Mesendoderm (in vitro differentiated cells): ENCODE measurements at regions not wholly inside any gene's neighbourhood (a gene's known extent, or its start where the extent isn't known, plus 50 kb on each side); places are given as distances from the start of the nearest gene placed in this dataset.
"Not testable (repeated sequence)": the region's sequence is repeated elsewhere in the genome, so short reads cannot be mapped to it uniquely, and the experiment has no call there.

Experiments used
- DNase-seq: peaks from one replicate; pipeline ENCODE4 v3.0.0; 2013
- H2AK5ac ChIP-seq: 2 replicates; pipeline ENCODE4 v1.6.1; 2013; ENCODE audit warnings: low read length, inconsistent platforms
- H2BK120ac ChIP-seq: 2 replicates; pipeline ENCODE4 v1.6.1; 2013; ENCODE audit warnings: low read depth, mild to moderate bottlenecking, low read length, moderate library complexity, mixed read lengths
- H2BK15ac ChIP-seq: replicated peaks from 2 replicates; pipeline ENCODE4 v1.6.1; 2013; ENCODE audit warnings: low read depth, mild to moderate bottlenecking, moderate library complexity
- H2BK5ac ChIP-seq: 2 replicates; pipeline ENCODE4 v1.6.1; 2013; ENCODE audit warnings: low read length, inconsistent platforms
- H3K18ac ChIP-seq: 2 replicates; pipeline ENCODE4 v1.6.1; 2013; ENCODE audit warnings: mild to moderate bottlenecking, low read length, mixed read lengths
- H3K23ac ChIP-seq: one replicate; pipeline ENCODE4 v1.6.1; 2013; ENCODE audit warnings: low read length
- H3K27ac ChIP-seq: 2 replicates; pipeline ENCODE4 v1.5.1; 2013; ENCODE audit warnings: low read depth, mild to moderate bottlenecking, inconsistent platforms, low read length, moderate library complexity
- H3K27me3 ChIP-seq: 2 replicates; pipeline ENCODE4 v1.6.1; 2013; ENCODE audit warnings: low read length, control low read depth, mild to moderate bottlenecking, inconsistent platforms; ENCODE audit not compliant: insufficient read depth, poor library complexity
- H3K36me3 ChIP-seq: 2 replicates; pipeline ENCODE4 v1.6.1; 2013; ENCODE audit warnings: low read length, inconsistent platforms; ENCODE audit not compliant: control insufficient read depth, insufficient read depth
- H3K4ac ChIP-seq: one replicate; pipeline ENCODE4 v1.6.1; 2013; ENCODE audit warnings: low read depth, mild to moderate bottlenecking, low read length, moderate library complexity
- H3K4me1 ChIP-seq: 2 replicates; pipeline ENCODE4 v1.6.1; 2013; ENCODE audit warnings: low read depth, low read length, inconsistent platforms; ENCODE audit not compliant: control insufficient read depth
- H3K4me2 ChIP-seq: 2 replicates; pipeline ENCODE4 v1.6.1; 2013; ENCODE audit warnings: low read length
- H3K4me3 ChIP-seq: 2 replicates; pipeline ENCODE4 v1.5.1; 2013; ENCODE audit warnings: mild to moderate bottlenecking, low read length
- H3K56ac ChIP-seq: one replicate; pipeline ENCODE4 v1.6.1; 2013; ENCODE audit warnings: low read length
- H3K79me1 ChIP-seq: 2 replicates; pipeline ENCODE4 v1.6.1; 2013; ENCODE audit warnings: low read length, inconsistent platforms
- H3K79me2 ChIP-seq: 2 replicates; pipeline ENCODE4 v1.6.1; 2013; ENCODE audit warnings: mild to moderate bottlenecking, low read length; ENCODE audit not compliant: control insufficient read depth, insufficient read depth
- H3K9ac ChIP-seq: 2 replicates; pipeline ENCODE4 v1.6.1; 2013; ENCODE audit warnings: low read length, inconsistent platforms
- H4K5ac ChIP-seq: one replicate; pipeline ENCODE4 v1.6.1; 2013; ENCODE audit warnings: low read length
- H4K8ac ChIP-seq: one replicate; pipeline ENCODE4 v1.6.1; 2013; ENCODE audit warnings: low read depth, mild to moderate bottlenecking, control low read depth, low read length, moderate library complexity
- WGBS: extraction: QIAGEN DNeasy Blood & Tissue Kit; methylation state at CpG from one replicate; pipeline ENCODE4 v1.1.7; 2013; ENCODE audit warnings: low lambda C conversion rate, missing lambda C conversion rate; ENCODE audit not compliant: insufficient coverage; ENCODE audit errors: extremely low coverage; 5-methylcytosine and 5-hydroxymethylcytosine counted together

GRCh38 chr2:239800785-239801386, 224.3 kb downstream of the NDUFA10 start:
- Histone ChIP-seq H3K79me2 (no peaks in the 10 kb centered on the region), H3K56ac (no peak overlapping the region), H2AK5ac (no peak overlapping the region), H4K8ac (no peak overlapping the region), H4K5ac (no peak overlapping the region), H3K9ac (no peak overlapping the region), H3K18ac (no peak overlapping the region), H3K27me3 (no peaks in the 10 kb centered on the region), H2BK15ac (no peak overlapping the region), H2BK120ac (no peak overlapping the region), H2BK5ac (no peak overlapping the region), H3K79me1 (no peaks in the 10 kb centered on the region), H3K4ac (no peak overlapping the region), H3K4me1 (no peaks in the 10 kb centered on the region), H3K36me3 (no peaks in the 10 kb centered on the region), H3K27ac (no peak overlapping the region), H3K4me3 (no peak overlapping the region), H3K23ac (no peak overlapping the region), H3K4me2 (no peak overlapping the region)
- DNase-seq = no peak
- WGBS = no CpG with 5 or more reads among the region's 22 CpGs

- H3K36me3 ChIP-seq = no peaks in the 10 kb centered on the region
- H3K4me2 ChIP-seq = no peak overlapping the region
- H3K27ac ChIP-seq = no peak overlapping the region
- no peak overlapping the region for H2AK5ac ChIP-seq
- H3K23ac ChIP-seq = no peak overlapping the region
- no peak overlapping the region for H2BK5ac ChIP-seq
- H3K56ac ChIP-seq = no peak overlapping the region
- no peaks in the 10 kb centered on the region for H3K27me3 ChIP-seq
- H3K4me3 ChIP-seq = no peak overlapping the region
- no peak overlapping the region for H3K18ac ChIP-seq
- H2BK15ac ChIP-seq = no peak overlapping the region
- no peaks in the 10 kb centered on the region for H3K79me1 ChIP-seq
- H4K5ac ChIP-seq = no peak overlapping the region
- H3K4ac ChIP-seq = no peak overlapping the region
- H3K79me2 ChIP-seq = no peaks in the 10 kb centered on the region
- H4K8ac ChIP-seq = no peak overlapping the region
- H3K4me1 ChIP-seq = no peaks in the 10 kb centered on the region
- no peak overlapping the region for H2BK120ac ChIP-seq
- H3K9ac ChIP-seq = no peak overlapping the region
- no peak for DNase-seq
Observed at GRCh38 chr2:239797316-239797715, 227.8 kb downstream of the NDUFA10 start.

DNA sequence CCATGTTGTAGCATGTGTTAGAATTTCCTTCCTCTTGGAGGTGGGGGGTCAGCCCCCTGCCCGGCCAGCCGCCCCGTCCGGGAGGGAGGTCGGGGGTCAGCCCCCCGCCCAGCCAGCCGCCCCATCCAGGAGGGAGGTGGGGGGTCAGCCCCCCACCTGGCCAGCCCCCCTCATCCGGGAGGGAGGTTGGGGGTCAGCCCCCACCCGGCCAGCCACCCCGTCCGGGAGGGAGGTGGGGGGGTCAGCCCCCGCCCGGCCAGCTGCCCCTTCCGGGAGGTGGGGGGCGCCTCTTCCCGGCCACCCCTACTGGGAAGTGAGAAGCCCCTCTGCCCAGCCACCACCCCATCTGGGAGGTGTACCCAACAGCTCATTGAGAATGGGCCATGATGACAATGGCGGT, 229.4 kb downstream of the NDUFA10 start:
- not testable (repeated sequence) for H2BK5ac ChIP-seq, H3K27me3 ChIP-seq, H3K18ac ChIP-seq, H3K4me3 ChIP-seq, H3K9ac ChIP-seq, H3K36me3 ChIP-seq, H2BK120ac ChIP-seq, H2AK5ac ChIP-seq, H3K27ac ChIP-seq, H3K79me2 ChIP-seq, H3K79me1 ChIP-seq, H4K5ac ChIP-seq, H4K8ac ChIP-seq, H3K4ac ChIP-seq, H2BK15ac ChIP-seq, H3K4me1 ChIP-seq, H3K23ac ChIP-seq, DNase-seq, H3K4me2 ChIP-seq, H3K56ac ChIP-seq
- WGBS = no CpG with 5 or more reads among the region's 17 CpGs

- H2BK5ac ChIP-seq = no peak overlapping the region
- H3K56ac ChIP-seq = no peak overlapping the region
- H2AK5ac ChIP-seq = no peak overlapping the region
- no peaks in the 10 kb centered on the region for H3K36me3 ChIP-seq
- H3K27me3 ChIP-seq = no peaks in the 10 kb centered on the region
- no peak overlapping the region for H3K4me3 ChIP-seq
- peak overlapping the region; percentile 2 for H3K27ac ChIP-seq
- WGBS = no CpG with 5 or more reads among the region's 7 CpGs
- no peak overlapping the region for H3K18ac ChIP-seq
- no peak for DNase-seq
- H2BK15ac ChIP-seq = no peak overlapping the region
- H4K8ac ChIP-seq = no peak overlapping the region
- H3K9ac ChIP-seq = no peak overlapping the region
- no peak overlapping the region for H4K5ac ChIP-seq
- H3K79me2 ChIP-seq = no peaks in the 10 kb centered on the region
- H2BK120ac ChIP-seq = no peak overlapping the region
- no peaks in the 10 kb centered on the region for H3K79me1 ChIP-seq
- H3K4me1 ChIP-seq = no peaks in the 10 kb centered on the region
- no peak overlapping the region for H3K4me2 ChIP-seq
- H3K4ac ChIP-seq = no peak overlapping the region
- H3K23ac ChIP-seq = no peak overlapping the region
Observed at GRCh38 chr2:239793836-239794235, 231.3 kb downstream of the NDUFA10 start.

- Histone ChIP-seq H2BK120ac (no peak overlapping the region), H3K27ac (no peak overlapping the region), H3K18ac (no peak overlapping the region), H3K56ac (no peak overlapping the region), H2BK5ac (no peak overlapping the region), H3K23ac (no peak overlapping the region), H3K4me1 (no peaks in the 10 kb centered on the region), H3K27me3 (no peaks in the 10 kb centered on the region), H2AK5ac (no peak overlapping the region), H3K4ac (no peak overlapping the region), H3K79me2 (no peaks in the 10 kb centered on the region), H3K4me3 (no peak overlapping the region), H4K8ac (no peak overlapping the region), H2BK15ac (no peak overlapping the region), H3K36me3 (no peaks in the 10 kb centered on the region), H3K9ac (no peak overlapping the region), H3K79me1 (no peaks in the 10 kb centered on the region), H3K4me2 (no peak overlapping the region), H4K5ac (no peak overlapping the region)
- 100% methylated on average over 2 of the region's 5 CpGs for WGBS
- no peak for DNase-seq
Observed at GRCh38 chr2:239793086-239793485, 232.1 kb downstream of the NDUFA10 start.

GRCh38 chr2:239792405-239793084, 232.6 kb downstream of the NDUFA10 start:
- Histone ChIP-seq H2BK120ac (no peak overlapping the region), H3K4me2 (no peak overlapping the region), H3K56ac (no peak overlapping the region), H3K4me3 (no peak overlapping the region), H2BK15ac (no peak overlapping the region), H3K36me3 (no peaks in the 10 kb centered on the region), H4K8ac (no peak overlapping the region), H4K5ac (no peak overlapping the region), H2BK5ac (no peak overlapping the region), H3K27me3 (no peaks in the 10 kb centered on the region), H3K23ac (no peak overlapping the region), H3K4me1 (no peaks in the 10 kb centered on the region), H3K9ac (no peak overlapping the region), H3K27ac (no peak overlapping the region), H3K79me2 (no peaks in the 10 kb centered on the region), H2AK5ac (no peak overlapping the region), H3K4ac (no peak overlapping the region), H3K18ac (no peak overlapping the region), H3K79me1 (no peaks in the 10 kb centered on the region)
- DNase-seq = no peak
- WGBS = no CpG with 5 or more reads among the region's 18 CpGs
